ENCODE measurements at regions not wholly inside any gene's neighbourhood (a gene's known extent, or its start where the extent isn't known, plus 50 kb on each side); places are given as distances from the start of the nearest gene placed in this dataset.

DNA sequence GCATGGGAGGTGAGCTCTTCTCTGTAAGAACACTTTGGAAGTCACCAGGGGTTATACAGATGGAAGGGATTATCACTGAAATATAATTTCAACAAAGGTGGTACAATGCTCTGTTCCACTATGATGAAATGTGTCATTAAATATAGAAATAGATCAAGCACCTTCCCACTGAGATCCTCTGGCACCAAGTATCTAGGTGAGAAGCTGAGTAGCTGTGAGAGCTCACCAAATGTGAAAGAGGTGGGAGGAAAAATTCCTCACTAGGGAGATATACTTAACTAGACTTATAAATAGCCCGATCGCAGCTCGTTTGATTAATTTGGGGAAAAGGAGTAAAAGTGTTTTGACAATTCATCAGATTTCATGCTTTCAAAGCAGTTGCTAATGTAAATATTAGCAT, 247.6 kb downstream of the SMAD2 start:
- TF ChIP-seq, protein P1, sequence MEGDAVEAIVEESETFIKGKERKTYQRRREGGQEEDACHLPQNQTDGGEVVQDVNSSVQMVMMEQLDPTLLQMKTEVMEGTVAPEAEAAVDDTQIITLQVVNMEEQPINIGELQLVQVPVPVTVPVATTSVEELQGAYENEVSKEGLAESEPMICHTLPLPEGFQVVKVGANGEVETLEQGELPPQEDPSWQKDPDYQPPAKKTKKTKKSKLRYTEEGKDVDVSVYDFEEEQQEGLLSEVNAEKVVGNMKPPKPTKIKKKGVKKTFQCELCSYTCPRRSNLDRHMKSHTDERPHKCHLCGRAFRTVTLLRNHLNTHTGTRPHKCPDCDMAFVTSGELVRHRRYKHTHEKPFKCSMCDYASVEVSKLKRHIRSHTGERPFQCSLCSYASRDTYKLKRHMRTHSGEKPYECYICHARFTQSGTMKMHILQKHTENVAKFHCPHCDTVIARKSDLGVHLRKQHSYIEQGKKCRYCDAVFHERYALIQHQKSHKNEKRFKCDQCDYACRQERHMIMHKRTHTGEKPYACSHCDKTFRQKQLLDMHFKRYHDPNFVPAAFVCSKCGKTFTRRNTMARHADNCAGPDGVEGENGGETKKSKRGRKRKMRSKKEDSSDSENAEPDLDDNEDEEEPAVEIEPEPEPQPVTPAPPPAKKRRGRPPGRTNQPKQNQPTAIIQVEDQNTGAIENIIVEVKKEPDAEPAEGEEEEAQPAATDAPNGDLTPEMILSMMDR (conservative IDR thresholded peaks at IDR 0.05), result no peak
- no peak for TF ChIP-seq EZH2 (IDR thresholded peaks at IDR 0.05; ENCODE audit: low read depth)
